NCI-H2081 (cell line): ENCODE measurements at regions not wholly inside any gene's neighbourhood (a gene's known extent, or its start where the extent isn't known, plus 50 kb on each side); places are given as distances from the start of the nearest gene placed in this dataset.

Source experiments
- DNase-seq, 2 experiments: peaks; one replicate each; lab custom pipeline; 2025; lab: John Stamatoyannopoulos, UW

DNA sequence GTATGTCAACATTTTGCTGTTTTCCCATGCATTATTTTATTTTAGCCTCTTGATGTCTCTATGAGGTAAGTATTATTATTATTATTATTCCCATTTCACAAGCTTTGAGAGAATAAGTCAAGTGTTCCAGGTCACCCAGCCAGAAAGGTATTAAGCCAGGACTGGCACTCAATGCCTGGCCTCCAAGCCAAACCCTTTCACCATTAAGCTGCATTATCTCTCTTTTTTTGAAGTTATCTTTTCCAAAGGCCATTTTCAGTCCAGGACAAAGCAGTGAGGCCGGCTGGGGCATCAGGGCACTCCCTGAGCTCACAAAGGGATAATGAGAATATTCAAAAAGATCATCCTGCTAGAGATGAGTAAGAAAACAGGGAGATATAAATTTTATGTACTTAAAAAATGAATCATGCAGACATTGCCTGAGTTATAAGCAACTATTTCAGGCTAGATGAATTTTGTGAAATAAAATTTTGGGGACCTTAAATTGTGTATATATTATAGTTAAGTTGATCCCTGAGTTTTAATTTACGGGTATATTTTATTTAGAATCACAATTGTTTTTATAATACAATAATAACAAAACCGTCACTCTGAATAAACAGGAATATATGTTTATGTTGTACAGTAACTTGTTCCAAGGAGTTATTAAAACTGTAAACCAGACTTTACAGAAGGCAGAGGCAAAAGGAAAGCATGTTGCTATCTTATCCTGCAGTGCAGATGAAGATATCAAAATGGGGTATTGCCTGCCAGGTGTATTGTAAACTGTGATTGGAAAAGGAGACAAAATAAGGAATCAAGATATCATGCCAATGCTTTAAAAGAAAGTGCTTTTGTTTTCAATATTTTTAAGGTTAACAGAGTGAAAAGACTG is 51.3 kb upstream of the CAV2 start:
- DNase-seq, result no peak

DNA sequence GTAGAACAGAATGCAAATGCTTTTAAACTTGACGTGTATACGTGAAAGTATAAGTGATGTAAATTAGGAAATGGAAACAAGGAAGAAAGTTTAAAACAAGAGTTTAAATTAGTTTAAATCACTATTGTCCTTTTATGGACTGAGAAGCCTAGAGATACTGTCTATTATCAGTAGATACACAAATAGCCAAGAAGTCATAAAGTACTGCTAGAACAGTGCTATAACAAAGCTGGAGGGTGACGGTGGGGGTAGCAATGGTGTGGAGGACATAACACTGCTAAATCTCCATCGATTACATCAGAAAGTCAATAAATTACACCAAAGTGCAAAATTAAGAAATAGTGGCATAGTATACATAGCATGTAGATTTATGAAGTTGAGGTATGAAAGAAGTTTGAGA is 50.1 kb upstream of the CAV2 start:
- no peak for DNase-seq
